ENCODE measurements at regions not wholly inside any gene's neighbourhood (a gene's known extent, or its start where the extent isn't known, plus 50 kb on each side); places are given as distances from the start of the nearest gene placed in this dataset.
A peak's percentile ranks its signal among the peaks of the same experiment; 100 is the strongest.
"Not testable (repeated sequence)": the region's sequence is repeated elsewhere in the genome, so short reads cannot be mapped to it uniquely, and the experiment has no call there.

DNA sequence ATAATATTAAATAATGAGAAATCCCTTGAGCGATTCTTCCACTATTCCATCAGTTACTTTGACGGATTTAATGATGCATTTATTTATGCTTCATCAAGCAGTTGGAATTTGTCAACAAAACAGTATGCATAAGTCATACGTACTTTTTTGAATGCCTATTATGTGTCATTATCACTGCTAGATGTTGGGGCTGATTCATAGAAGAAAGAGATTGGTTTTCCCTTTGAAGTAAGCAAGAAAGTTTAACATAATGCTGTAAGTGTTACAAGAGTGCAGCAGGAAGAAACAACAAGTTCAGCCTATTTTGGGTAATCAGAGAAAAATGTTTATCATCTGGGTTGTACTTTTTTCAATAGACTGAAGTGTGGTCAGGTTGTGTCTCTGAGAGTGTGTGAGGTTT is 121.2 kb upstream of the RANBP3L start:
- no peak overlapping the region for H3K27ac Mint-ChIP-seq
- peaks cover 1% of the 10 kb centered on the region for H3K4me1 Mint-ChIP-seq (ENCODE audit: low read depth)
- H3K4me3 Mint-ChIP-seq = no peak overlapping the region
- no peaks in the 10 kb centered on the region for H3K27me3 Mint-ChIP-seq
- H3K36me3 Mint-ChIP-seq (ENCODE audit: low read depth) = no peaks in the 10 kb centered on the region
- H3K9me3 Mint-ChIP-seq = no peaks in the 10 kb centered on the region
- intact Hi-C loops (cut with micrococcal nuclease) = no loop called here

DNA sequence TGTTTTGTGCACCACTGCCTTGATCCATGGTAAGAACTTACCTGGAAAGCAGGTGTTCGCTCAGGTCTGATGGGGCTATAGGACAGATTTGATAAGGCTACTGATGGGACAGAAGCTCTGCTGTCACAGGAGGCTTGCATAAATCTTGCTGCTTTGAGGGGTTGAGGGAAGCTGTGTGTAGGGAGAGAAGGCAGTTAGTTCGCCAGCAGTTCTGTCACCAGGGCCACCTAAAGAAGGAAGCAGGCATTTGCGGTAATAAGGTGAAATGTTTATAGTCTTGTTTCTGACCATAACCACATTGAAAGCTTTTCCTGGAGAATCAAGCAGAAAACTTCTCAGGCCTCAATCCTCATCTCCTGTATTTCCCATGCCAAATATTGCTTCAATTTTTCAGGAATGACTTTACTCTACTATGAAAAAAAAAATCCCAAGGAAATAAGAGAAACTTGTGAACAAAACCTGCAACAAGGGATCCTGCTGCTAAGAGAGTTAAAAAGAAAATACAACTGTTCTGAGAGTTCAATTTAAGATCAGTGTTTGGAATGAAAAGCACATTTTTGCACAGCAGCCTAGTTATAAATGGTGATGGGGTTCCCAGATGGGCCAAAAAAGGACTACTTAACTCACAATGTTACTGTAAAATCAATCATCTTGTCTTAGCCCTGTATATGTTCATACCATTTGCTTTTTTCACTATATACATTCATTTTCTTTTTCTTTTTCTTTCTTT is 122.0 kb upstream of the RANBP3L start:
- H3K27me3 Mint-ChIP-seq = no peaks in the 10 kb centered on the region
- H3K9me3 Mint-ChIP-seq = no peaks in the 10 kb centered on the region
- no peaks in the 10 kb centered on the region for H3K36me3 Mint-ChIP-seq (ENCODE audit: low read depth)
- no peak overlapping the region for H3K27ac Mint-ChIP-seq
- intact Hi-C loops (cut with micrococcal nuclease) = no loop called here
- no peaks in the 10 kb centered on the region for H3K4me1 Mint-ChIP-seq (ENCODE audit: low read depth)
- H3K4me3 Mint-ChIP-seq = no peak overlapping the region

DNA sequence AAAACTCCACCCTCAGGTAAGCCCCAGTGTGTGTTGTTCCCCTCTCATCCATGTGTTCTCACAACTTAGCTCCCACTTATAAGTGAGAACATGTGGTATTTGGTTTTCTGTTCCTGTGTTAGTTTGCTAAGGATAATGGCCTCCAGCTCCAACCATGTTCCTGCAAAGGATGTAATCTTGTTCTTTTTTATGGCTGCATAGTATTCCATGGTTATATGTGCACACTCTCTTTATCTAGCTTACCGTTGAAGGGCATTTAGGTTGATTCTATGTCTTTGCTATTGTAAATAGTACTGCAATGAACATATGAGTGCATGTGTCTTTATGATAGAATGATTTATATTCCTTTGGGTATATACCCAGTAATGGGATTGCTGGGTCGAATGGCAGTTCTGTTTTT is 124.4 kb upstream of the RANBP3L start:
- intact Hi-C loops (cut with micrococcal nuclease); H3K4me1 Mint-ChIP-seq (ENCODE audit: low read depth); H3K4me3 Mint-ChIP-seq; H3K36me3 Mint-ChIP-seq (ENCODE audit: low read depth); H3K27ac Mint-ChIP-seq; H3K9me3 Mint-ChIP-seq; H3K27me3 Mint-ChIP-seq: not testable (repeated sequence)

DNA sequence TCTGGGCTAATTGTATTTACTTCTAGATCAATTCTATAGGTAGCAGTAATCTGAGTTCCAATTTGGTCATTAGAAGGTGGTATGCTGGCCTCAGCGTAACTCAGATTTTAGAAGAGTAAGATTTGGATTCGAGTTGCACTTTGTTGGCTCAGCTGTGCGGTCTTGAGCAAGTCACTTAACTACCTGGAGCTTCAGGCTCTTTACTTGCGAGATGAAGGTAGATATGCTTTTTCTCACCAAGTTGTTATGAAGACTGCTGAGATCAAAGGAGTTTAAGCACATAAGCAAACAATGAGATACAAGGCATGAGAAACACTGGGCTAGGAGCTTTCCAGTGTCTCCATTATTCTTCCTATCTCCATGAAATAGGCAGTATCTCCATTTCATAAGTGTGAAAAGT is 133.8 kb upstream of the RANBP3L start:
- H3K27me3 Mint-ChIP-seq = no peaks in the 10 kb centered on the region
- no peaks in the 10 kb centered on the region for H3K4me1 Mint-ChIP-seq (ENCODE audit: low read depth)
- no peaks in the 10 kb centered on the region for H3K9me3 Mint-ChIP-seq
- H3K27ac Mint-ChIP-seq = no peak overlapping the region
- intact Hi-C loops (cut with micrococcal nuclease) = no loop called here
- H3K4me3 Mint-ChIP-seq = no peak overlapping the region
- H3K36me3 Mint-ChIP-seq (ENCODE audit: low read depth) = no peaks in the 10 kb centered on the region

DNA sequence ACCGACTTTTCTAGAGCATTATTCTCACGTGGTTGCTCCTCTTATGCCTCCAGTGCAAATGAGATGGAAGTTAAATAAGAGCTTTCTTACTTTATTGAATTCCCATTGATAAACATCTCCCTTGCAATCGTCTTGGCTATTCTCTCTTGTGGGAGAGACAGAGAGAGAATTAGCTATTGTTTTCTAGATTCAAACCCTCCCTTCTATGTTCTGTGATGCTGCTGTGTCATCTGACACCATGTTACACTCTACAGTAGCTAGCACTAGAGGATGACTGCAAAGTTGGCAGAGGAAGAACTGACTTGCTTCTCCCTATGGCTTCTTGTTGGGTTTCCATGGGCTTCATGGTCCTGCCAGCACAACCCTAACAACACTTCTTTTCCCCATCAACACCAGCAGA is 134.6 kb upstream of the RANBP3L start:
- H3K27me3 Mint-ChIP-seq = no peaks in the 10 kb centered on the region
- H3K4me3 Mint-ChIP-seq = no peak overlapping the region
- H3K4me1 Mint-ChIP-seq (ENCODE audit: low read depth) = no peaks in the 10 kb centered on the region
- no peak overlapping the region for H3K27ac Mint-ChIP-seq
- H3K9me3 Mint-ChIP-seq = no peaks in the 10 kb centered on the region
- no peaks in the 10 kb centered on the region for H3K36me3 Mint-ChIP-seq (ENCODE audit: low read depth)
- intact Hi-C loops (cut with micrococcal nuclease) = no loop called here

DNA sequence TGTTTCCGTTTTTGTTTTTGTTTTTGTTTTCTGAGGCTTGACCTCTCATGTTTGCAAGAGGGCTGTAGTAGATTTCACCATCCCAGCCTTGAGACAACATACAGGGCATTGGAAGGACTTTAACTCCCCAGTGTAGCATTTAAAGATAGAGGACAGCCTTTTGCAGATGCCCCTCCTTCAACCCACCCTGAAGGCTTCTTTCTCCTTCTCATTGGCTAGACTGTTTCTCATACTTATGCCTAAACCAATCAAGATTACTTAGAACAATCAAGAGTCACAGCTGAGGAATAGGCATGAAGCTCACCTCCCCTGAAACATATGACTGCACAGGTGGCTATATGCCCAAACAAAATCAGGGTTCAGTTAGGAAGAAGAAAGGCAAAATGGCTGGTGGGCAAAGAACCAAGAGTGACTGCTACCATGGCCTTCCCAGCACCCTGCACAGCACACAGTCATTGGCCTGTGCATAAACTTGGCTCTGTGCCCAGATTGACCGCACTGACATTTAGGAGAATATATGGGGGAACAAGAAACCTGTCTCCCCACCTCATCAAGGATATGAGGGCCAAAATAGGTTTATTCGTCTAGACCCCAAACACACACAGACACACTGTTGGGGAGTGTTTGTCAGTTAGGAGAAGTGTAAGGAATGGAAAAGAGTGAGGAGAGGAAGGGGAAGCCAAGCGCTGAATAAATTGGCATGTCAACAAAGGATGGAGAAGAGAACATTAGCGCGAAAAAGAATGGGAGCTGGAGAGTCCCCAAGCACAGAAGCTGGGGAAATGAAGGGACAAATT is 137.3 kb upstream of the RANBP3L start:
- Mint-ChIP-seq H3K4me3 (no peak overlapping the region), H3K27ac (no peak overlapping the region), H3K36me3 (ENCODE audit: low read depth) (no peaks in the 10 kb centered on the region), H3K9me3 (no peaks in the 10 kb centered on the region), H3K4me1 (ENCODE audit: low read depth) (peaks cover 9% of the 10 kb centered on the region), H3K27me3 (no peaks in the 10 kb centered on the region)
- intact Hi-C loops (cut with micrococcal nuclease) = no loop called here

DNA sequence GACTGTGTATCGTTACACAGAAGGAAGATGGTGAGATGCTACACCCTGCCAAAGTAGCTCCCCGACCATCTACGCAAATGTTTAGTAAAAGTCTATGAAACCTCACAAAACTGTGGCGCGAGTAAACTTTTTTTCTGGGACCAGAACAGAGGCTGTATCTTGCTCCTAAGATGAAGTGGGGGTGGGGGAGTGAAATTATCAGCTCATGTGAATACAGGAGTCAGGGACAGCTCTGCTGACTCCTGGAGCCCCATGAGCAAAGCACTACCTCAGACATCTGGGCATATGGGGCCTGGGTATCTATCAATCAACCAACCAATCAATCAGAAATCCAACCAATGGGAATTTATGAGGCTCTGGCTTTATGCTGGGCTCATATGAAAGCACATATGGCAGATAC is 138.6 kb upstream of the RANBP3L start:
- Mint-ChIP-seq H3K4me3 (no peak overlapping the region), H3K27me3 (no peaks in the 10 kb centered on the region)

DNA sequence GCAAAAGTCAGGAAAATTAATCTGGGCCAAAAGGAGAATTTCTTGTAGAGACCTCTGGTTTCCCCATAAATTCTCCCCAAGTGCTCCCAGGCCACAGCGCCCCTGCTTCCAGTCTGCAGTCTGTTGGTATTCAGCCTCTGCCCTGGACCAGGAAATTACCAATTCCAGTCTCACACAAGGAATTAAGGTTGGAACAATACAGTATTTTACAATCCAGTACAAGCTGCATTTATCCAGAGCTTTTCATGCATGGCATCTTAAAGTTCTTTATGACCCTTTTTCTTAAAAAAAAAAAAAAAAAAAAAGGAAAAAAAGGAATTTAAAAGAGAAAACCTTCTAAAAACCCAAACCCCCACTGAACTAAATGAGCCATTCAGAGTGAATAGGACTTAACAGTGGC is 139.6 kb upstream of the RANBP3L start:
- intact Hi-C loops (cut with micrococcal nuclease) = no loop called here
- peaks cover 21% of the 10 kb centered on the region for H3K4me1 Mint-ChIP-seq (ENCODE audit: low read depth)
- H3K36me3 Mint-ChIP-seq (ENCODE audit: low read depth) = no peaks in the 10 kb centered on the region
- H3K9me3 Mint-ChIP-seq = no peaks in the 10 kb centered on the region
- no peak overlapping the region for H3K27ac Mint-ChIP-seq
- no peaks in the 10 kb centered on the region for H3K27me3 Mint-ChIP-seq
- H3K4me3 Mint-ChIP-seq = no peak overlapping the region

More for the DNA sequence above, 138.6 kb upstream of the RANBP3L start:
- Mint-ChIP-seq H3K27ac (no peak overlapping the region), H3K9me3 (no peaks in the 10 kb centered on the region), H3K4me1 (ENCODE audit: low read depth) (peaks cover 21% of the 10 kb centered on the region), H3K36me3 (ENCODE audit: low read depth) (no peaks in the 10 kb centered on the region)
- intact Hi-C loops (cut with micrococcal nuclease) = no loop called here

DNA sequence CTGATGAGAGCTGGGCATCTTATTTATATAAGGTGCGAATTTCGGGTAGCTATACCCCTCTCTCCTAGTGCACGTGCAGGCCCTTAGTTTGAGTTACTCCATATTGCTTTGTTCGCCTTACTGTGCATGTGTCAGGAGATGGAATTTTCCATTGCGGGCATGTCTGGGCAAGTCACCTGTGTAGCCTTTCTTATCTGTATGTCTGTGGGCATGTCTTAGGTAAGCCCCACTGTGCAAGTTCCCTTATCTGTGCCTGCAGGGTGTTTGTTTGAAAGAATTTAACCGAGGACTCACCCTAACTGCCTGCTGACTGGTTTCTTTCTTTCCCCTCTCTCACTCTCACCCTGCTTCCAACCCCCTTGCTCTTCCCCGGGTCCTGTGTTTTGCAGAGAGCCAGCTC is 140.7 kb upstream of the RANBP3L start:
- intact Hi-C loops (cut with micrococcal nuclease) = no loop called here

DNA sequence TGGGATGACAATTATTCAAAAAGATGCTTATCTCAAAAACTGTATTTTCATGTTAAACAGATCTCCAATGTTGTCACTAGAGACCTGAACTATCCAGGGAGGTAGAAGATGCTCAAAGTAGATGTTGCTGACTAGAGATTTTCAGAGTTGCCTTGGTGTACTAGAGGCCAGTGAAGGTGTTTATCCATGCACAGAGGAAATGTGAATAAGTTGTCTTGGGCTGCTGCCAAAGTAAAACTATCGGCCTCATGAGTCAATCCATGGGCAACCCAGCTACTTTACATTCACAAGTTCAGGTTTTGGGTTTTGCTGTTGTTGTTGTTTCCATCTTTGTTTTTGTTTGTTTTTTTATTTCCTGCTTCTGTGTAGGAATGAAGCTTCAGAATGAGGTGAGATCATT is 141.1 kb upstream of the RANBP3L start:
- peaks cover 21% of the 10 kb centered on the region for H3K4me1 Mint-ChIP-seq (ENCODE audit: low read depth)
- H3K36me3 Mint-ChIP-seq (ENCODE audit: low read depth) = no peaks in the 10 kb centered on the region
- no peaks in the 10 kb centered on the region for H3K9me3 Mint-ChIP-seq
- no peaks in the 10 kb centered on the region for H3K27me3 Mint-ChIP-seq
- H3K27ac Mint-ChIP-seq = peak overlapping the region; percentile 5
- intact Hi-C loops (cut with micrococcal nuclease) = no loop called here
- H3K4me3 Mint-ChIP-seq = no peak overlapping the region

More for the DNA sequence above, 140.7 kb upstream of the RANBP3L start:
- Mint-ChIP-seq H3K27ac (peak overlapping the region; percentile 5), H3K36me3 (ENCODE audit: low read depth) (no peaks in the 10 kb centered on the region), H3K9me3 (no peaks in the 10 kb centered on the region), H3K27me3 (no peaks in the 10 kb centered on the region), H3K4me1 (ENCODE audit: low read depth) (peaks cover 21% of the 10 kb centered on the region), H3K4me3 (no peak overlapping the region)

DNA sequence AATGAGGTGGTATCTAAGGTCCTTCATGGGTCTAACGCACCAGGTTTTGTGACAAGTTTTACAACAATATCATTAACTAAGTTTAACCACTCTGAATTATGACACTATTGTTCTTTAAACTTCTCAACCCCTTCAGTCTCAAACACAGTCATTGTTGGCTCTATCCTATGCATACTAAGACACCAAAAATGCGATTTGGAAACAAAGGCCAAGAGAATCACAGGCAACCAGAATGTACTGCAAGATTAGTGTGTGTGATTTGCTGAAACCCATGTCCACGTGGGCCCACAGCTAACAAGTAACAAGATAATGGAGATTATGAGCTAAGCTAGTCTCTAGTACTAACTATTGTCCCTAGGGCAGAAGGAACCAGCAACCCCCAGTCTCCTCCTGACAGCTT is 142.2 kb upstream of the RANBP3L start:
- H3K4me3 Mint-ChIP-seq = no peak overlapping the region
- peaks cover 21% of the 10 kb centered on the region for H3K4me1 Mint-ChIP-seq (ENCODE audit: low read depth)
- H3K27me3 Mint-ChIP-seq = no peaks in the 10 kb centered on the region
- H3K27ac Mint-ChIP-seq = no peak overlapping the region
- H3K36me3 Mint-ChIP-seq (ENCODE audit: low read depth) = no peaks in the 10 kb centered on the region
- no peaks in the 10 kb centered on the region for H3K9me3 Mint-ChIP-seq
- intact Hi-C loops (cut with micrococcal nuclease) = no loop called here

DNA sequence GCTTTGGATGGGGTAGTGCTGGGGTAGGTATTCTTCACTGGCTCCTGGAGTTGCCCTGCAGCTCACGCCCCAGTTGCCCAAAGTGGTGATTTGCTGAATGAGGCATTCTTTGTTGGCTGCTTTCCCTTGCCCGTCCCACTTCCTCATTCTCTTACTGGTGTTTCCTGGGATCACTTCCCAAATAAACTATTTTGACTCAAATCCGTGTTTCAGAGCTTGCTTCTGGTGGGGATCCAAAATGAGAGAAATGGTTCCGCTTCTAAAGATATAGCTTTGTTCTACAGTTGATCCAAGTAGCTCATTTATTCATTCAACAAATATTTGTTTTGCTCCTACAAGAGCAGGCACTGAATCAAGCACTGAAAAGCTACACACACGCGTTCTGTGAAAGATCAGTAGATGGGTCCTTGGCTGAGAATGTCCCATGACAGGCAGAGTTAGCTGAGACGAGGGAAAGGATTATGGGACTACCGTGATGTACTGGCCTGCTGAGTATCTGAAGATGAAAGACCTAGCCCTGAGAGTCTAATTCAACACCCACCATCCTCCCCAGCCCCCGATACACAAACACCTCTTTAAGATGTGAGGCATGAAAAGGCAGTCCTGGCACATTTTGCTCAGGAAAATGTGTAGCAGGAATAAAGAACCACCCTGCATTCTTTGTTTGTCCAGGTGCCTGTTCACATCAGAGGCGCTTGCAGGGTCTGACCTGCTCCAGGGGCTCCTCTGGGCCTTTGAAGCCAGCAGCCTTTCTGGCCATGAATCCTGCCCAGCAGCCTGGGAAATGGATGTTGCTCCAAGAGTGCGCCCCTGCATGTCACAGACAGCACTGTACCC is 143.1 kb upstream of the RANBP3L start:
- H3K27me3 Mint-ChIP-seq = no peaks in the 10 kb centered on the region
- intact Hi-C loops (cut with micrococcal nuclease) = no loop called here

DNA sequence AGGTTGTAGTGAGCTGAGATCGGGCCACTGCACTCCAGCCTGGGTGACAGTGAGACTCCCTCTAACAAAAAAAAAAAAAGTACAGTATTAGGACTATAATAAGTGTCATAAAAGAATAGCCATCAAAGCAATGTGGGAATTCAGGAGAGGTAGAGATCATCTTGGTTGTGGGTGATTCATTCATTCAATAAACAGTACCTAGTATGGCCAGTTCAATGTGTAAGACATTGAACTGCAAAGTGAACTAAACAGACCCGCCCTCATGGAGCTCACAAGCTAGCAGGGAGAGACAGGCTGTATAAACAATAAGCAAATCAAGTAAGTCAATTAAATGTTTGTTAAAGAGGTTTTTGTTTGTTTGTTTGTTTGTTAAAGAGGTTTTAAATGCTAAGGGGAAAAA is 146.1 kb upstream of the RANBP3L start:
- intact Hi-C loops (cut with micrococcal nuclease) = no loop called here
- H3K4me3 Mint-ChIP-seq = no peak overlapping the region
- no peak overlapping the region for H3K27ac Mint-ChIP-seq
- H3K27me3 Mint-ChIP-seq = no peaks in the 10 kb centered on the region
- peaks cover 16% of the 10 kb centered on the region for H3K4me1 Mint-ChIP-seq (ENCODE audit: low read depth)
- no peaks in the 10 kb centered on the region for H3K9me3 Mint-ChIP-seq
- no peaks in the 10 kb centered on the region for H3K36me3 Mint-ChIP-seq (ENCODE audit: low read depth)

More for the DNA sequence above, 143.1 kb upstream of the RANBP3L start:
- Mint-ChIP-seq H3K27ac (peak overlapping the region; percentile 39), H3K4me1 (ENCODE audit: low read depth) (peaks cover 21% of the 10 kb centered on the region), H3K9me3 (no peaks in the 10 kb centered on the region), H3K4me3 (no peak overlapping the region), H3K36me3 (ENCODE audit: low read depth) (no peaks in the 10 kb centered on the region)

All from dendritic cell treated with granulocyte-macrophage colony-stimulating factor and Interleukin-4, amounts not matched to agents 40 ng/mL and 50 ng/mL, for 4 days (primary cell).